PC-3 (cell line): ENCODE measurements at regions not wholly inside any gene's neighbourhood (a gene's known extent, or its start where the extent isn't known, plus 50 kb on each side); places are given as distances from the start of the nearest gene placed in this dataset.

Experiments used
- ATAC-seq: fragments of 200-7000 bp; cut with Tn5 transposase; 2 replicates; pipeline ENCODE4 v1.9.1; 2020; ENCODE audit warnings: mild to moderate bottlenecking, moderate library complexity
- BruUV-seq: library from RNA; stranded (reverse); fragments of 400-500 nt; replicated peaks from 2 replicates; lab custom pipeline; 2021; lab: Mats Ljungman, UMichigan
- CTCF ChIA-PET: fragments of 300-600 bp; sonication (Branson Sonifier 250); formaldehyde crosslinking; loops from one replicate; lab custom pipeline; 2022; ENCODE audit warnings: antibody characterized with exemption; lab: Charles Lee
- POLR2A ChIA-PET: fragments of 300-600 bp; sonication (Branson Sonifier 250); formaldehyde crosslinking; loops from one replicate; lab custom pipeline; 2022; ENCODE audit warnings: antibody characterized with exemption; ENCODE audit not compliant: unreplicated experiment; lab: Charles Lee
- DNase-seq: peaks from one replicate; pipeline ENCODE4 v3.0.0-alpha.2; 2015
- H2AFZ ChIP-seq: fragments of 300-600 bp; sonication (generic); 2 replicates; pipeline ENCODE4 v1.6.0; 2016; ENCODE audit warnings: antibody characterized with exemption, low read length
- H3F3A ChIP-seq: fragments of 300-600 bp; sonication (generic); one replicate; pipeline ENCODE4 v1.6.0; 2017; ENCODE audit warnings: antibody characterized with exemption, low read length, control low read depth, mild to moderate bottlenecking; ENCODE audit not compliant: unreplicated experiment
- H3K27ac ChIP-seq: fragments of 300-600 bp; sonication (generic); 2 replicates; pipeline ENCODE4 v1.5.1; 2016; ENCODE audit warnings: mild to moderate bottlenecking, low read length
- H3K27me3 ChIP-seq: fragments of 300-600 bp; sonication (generic); 2 replicates; pipeline ENCODE4 v1.6.1; 2016; ENCODE audit warnings: low read length, mixed read lengths
- H3K36me3 ChIP-seq: fragments of 300-600 bp; sonication (generic); 2 replicates; pipeline ENCODE4 v1.6.1; 2016; ENCODE audit warnings: low read depth, mixed run types, low read length, mixed read lengths
- H3K4me1 ChIP-seq: fragments of 300-600 bp; sonication (generic); 2 replicates; pipeline ENCODE4 v1.5.1; 2016; ENCODE audit warnings: low read length; ENCODE audit not compliant: insufficient read depth
- H3K4me2 ChIP-seq: fragments of 300-600 bp; sonication (generic); 2 replicates; pipeline ENCODE4 v1.6.0; 2016; ENCODE audit warnings: low read length
- H3K4me3 ChIP-seq: fragments of 300-600 bp; sonication (generic); 2 replicates; pipeline ENCODE4 v1.5.1; 2016; ENCODE audit warnings: mild to moderate bottlenecking, low read length, mixed read lengths
- H3K79me2 ChIP-seq: fragments of 300-600 bp; sonication (generic); 2 replicates; pipeline ENCODE4 v1.6.1; 2017; ENCODE audit warnings: low read length, mixed read lengths
- H3K9ac ChIP-seq: fragments of 300-600 bp; sonication (generic); 2 replicates; pipeline ENCODE4 v1.6.0; 2016; ENCODE audit warnings: mild to moderate bottlenecking, low read length
- H3K9me2 ChIP-seq: fragments of 300-600 bp; sonication (generic); replicated peaks from 2 replicates; pipeline ENCODE4 v1.6.1; 2016; ENCODE audit warnings: mixed run types, low read length, mixed read lengths
- H3K9me3 ChIP-seq: fragments of 300-600 bp; sonication (generic); 2 replicates; pipeline ENCODE4 v1.6.1; 2016; ENCODE audit warnings: low read length, mixed read lengths
- H4K20me1 ChIP-seq: fragments of 300-600 bp; sonication (generic); 2 replicates; pipeline ENCODE4 v1.6.1; 2016; ENCODE audit warnings: low read length, mixed read lengths
- CTCF ChIP-seq: fragments of 300-600 bp; sonication (generic); conservative IDR thresholded peaks from 2 replicates; pipeline ENCODE4 v1.5.1; 2017; ENCODE audit warnings: antibody characterized with exemption, low read depth, mild to moderate bottlenecking, low read length
- EZH2 ChIP-seq: fragments of 300-600 bp; sonication (generic); IDR thresholded peaks from one replicate; pipeline ENCODE4 v1.6.1; 2017; ENCODE audit warnings: antibody characterized with exemption, mild to moderate bottlenecking, low read length; ENCODE audit not compliant: unreplicated experiment
- EZH2phosphoT487 ChIP-seq: fragments of 300-600 bp; sonication (generic); IDR thresholded peaks from 2 replicates; pipeline ENCODE4 v1.6.1; 2018; ENCODE audit warnings: mild to moderate bottlenecking, antibody characterized with exemption, low read length, borderline replicate concordance
- intact Hi-C: fragments of 100-400 bp; cut with micrococcal nuclease; formaldehyde crosslinking; loops from 2 replicates; pipeline ENCODE4 v1.9.0; 2023

- CTCF ChIA-PET: no interaction called here
These were observed 153.8 kb upstream of the LSM14A start for GRCh38 chr19:34018546-34018945.

GRCh38 chr19:34023381-34023780, 148.9 kb upstream of the LSM14A start:
- intact Hi-C loops: no loop called here
- Histone ChIP-seq H3K79me2 (no peaks in the 10 kb centered on the region), H3K9me2 (no peaks in the 10 kb centered on the region), H3K27ac (no peak overlapping the region), H3K4me2 (no peak overlapping the region), H3K9me3 (peaks cover 7% of the 10 kb centered on the region), H3K36me3 (no peaks in the 10 kb centered on the region), H3K4me1 (no peaks in the 10 kb centered on the region), H3K9ac (no peak overlapping the region), H3K27me3 (peaks cover 17% of the 10 kb centered on the region; the same call in 1 of the 2 replicates), H2AFZ (no peak overlapping the region), H4K20me1 (no peaks in the 10 kb centered on the region), H3K4me3 (no peak overlapping the region), H3F3A (no peaks in the 10 kb centered on the region)
- no TSS peak for BruUV-seq
- ChIA-PET CTCF (no interaction called here), POLR2A (no interaction called here)
- ATAC-seq (no peak), DNase-seq (no peak)
- TF ChIP-seq EZH2: no peak
- no peak for TF ChIP-seq EZH2phosphoT487
- no peak for TF ChIP-seq CTCF

More at GRCh38 chr19:34018546-34018945, 153.8 kb upstream of the LSM14A start:
- ATAC-seq: no peak
- H3K9me2 ChIP-seq: no peaks in the 10 kb centered on the region
- TF ChIP-seq EZH2 (no peak), CTCF (no peak), EZH2phosphoT487 (no peak)
- no peak overlapping the region for H3K4me2 ChIP-seq
- intact Hi-C loops: no loop called here
- POLR2A ChIA-PET: no interaction called here
- H3K36me3 ChIP-seq: no peaks in the 10 kb centered on the region
- no peak overlapping the region for H3K27ac ChIP-seq
- BruUV-seq: no TSS peak
- H3K4me1 ChIP-seq: no peaks in the 10 kb centered on the region
- H4K20me1 ChIP-seq: no peaks in the 10 kb centered on the region
- no peak for DNase-seq
- no peaks in the 10 kb centered on the region for H3K79me2 ChIP-seq
- H3K9me3 ChIP-seq: peaks cover 4% of the 10 kb centered on the region
- no peaks in the 10 kb centered on the region for H3F3A ChIP-seq
- no peak overlapping the region for H2AFZ ChIP-seq
- H3K4me3 ChIP-seq: no peak overlapping the region
- H3K9ac ChIP-seq: no peak overlapping the region
- peaks cover 27% of the 10 kb centered on the region; the same call in 1 of the 2 replicates for H3K27me3 ChIP-seq

- Histone ChIP-seq H3K4me3 (no peak overlapping the region), H2AFZ (no peak overlapping the region), H3K4me2 (no peak overlapping the region), H3K9ac (no peak overlapping the region), H3F3A (no peaks in the 10 kb centered on the region), H3K4me1 (no peaks in the 10 kb centered on the region), H3K9me2 (no peaks in the 10 kb centered on the region), H3K9me3 (no peaks in the 10 kb centered on the region), H3K27me3 (no peaks in the 10 kb centered on the region), H3K27ac (no peak overlapping the region), H3K79me2 (no peaks in the 10 kb centered on the region), H4K20me1 (no peaks in the 10 kb centered on the region), H3K36me3 (no peaks in the 10 kb centered on the region)
- TF ChIP-seq CTCF: no peak
- TF ChIP-seq EZH2: no peak
- no peak for TF ChIP-seq EZH2phosphoT487
- DNase-seq (no peak), ATAC-seq (no peak)
- intact Hi-C loops: no loop called here
- no TSS peak for BruUV-seq
- POLR2A ChIA-PET: no interaction called here
- CTCF ChIA-PET: no interaction called here
These were observed 138.4 kb upstream of the LSM14A start for GRCh38 chr19:34033880-34034279.
